Activated naive CD8-positive, alpha-beta T cell treated with anti-CD3 and anti-CD28 coated beads, Interleukin-2, amount 50 U/mL, for 24 hours (primary cell): ENCODE measurements at regions not wholly inside any gene's neighbourhood (a gene's known extent, or its start where the extent isn't known, plus 50 kb on each side); places are given as distances from the start of the nearest gene placed in this dataset.

Experiments used
- ATAC-seq: fragments of 150-1000 bp; cut with Tn5 transposase; one replicate; pipeline ENCODE4 v1.10.0; 2021
- DNase-seq: peaks from one replicate; pipeline ENCODE4 v3.0.0; 2021
- H3K27ac Mint-ChIP-seq: one replicate; pipeline ENCODE4 v1.8.0; 2021; ENCODE audit warnings: mild to moderate bottlenecking, mixed read lengths
- H3K27me3 Mint-ChIP-seq: one replicate; pipeline ENCODE4 v1.8.0; 2021; ENCODE audit warnings: mixed read lengths
- H3K36me3 Mint-ChIP-seq: one replicate; pipeline ENCODE4 v1.8.0; 2021; ENCODE audit warnings: low read depth, mixed read lengths
- H3K4me1 Mint-ChIP-seq: one replicate; pipeline ENCODE4 v1.8.0; 2021; ENCODE audit warnings: mixed read lengths
- H3K4me3 Mint-ChIP-seq: one replicate; pipeline ENCODE4 v1.8.0; 2021; ENCODE audit warnings: mild to moderate bottlenecking, moderate library complexity, mixed read lengths
- H3K9me3 Mint-ChIP-seq: one replicate; pipeline ENCODE4 v1.8.0; 2021; ENCODE audit warnings: mixed read lengths

- no peaks in the 10 kb centered on the region for H3K27me3 Mint-ChIP-seq
- H3K27ac Mint-ChIP-seq, result no peak overlapping the region
- no peak for ATAC-seq
- no peak overlapping the region for H3K4me3 Mint-ChIP-seq
- H3K36me3 Mint-ChIP-seq, result no peaks in the 10 kb centered on the region
- H3K4me1 Mint-ChIP-seq, result peaks cover 40% of the 10 kb centered on the region
- DNase-seq, result no peak
- H3K9me3 Mint-ChIP-seq, result no peaks in the 10 kb centered on the region
Measured at GRCh38 chr2:136393514-136393913, 275.6 kb upstream of the CXCR4 start.

- Mint-ChIP-seq H3K27me3 (no peaks in the 10 kb centered on the region), H3K4me1 (peaks cover 40% of the 10 kb centered on the region), H3K36me3 (no peaks in the 10 kb centered on the region), H3K4me3 (no peak overlapping the region), H3K9me3 (no peaks in the 10 kb centered on the region), H3K27ac (no peak overlapping the region)
- no peak for DNase-seq
- ATAC-seq, result no peak
Measured at GRCh38 chr2:136392897-136393505, 275.1 kb upstream of the CXCR4 start.

DNA sequence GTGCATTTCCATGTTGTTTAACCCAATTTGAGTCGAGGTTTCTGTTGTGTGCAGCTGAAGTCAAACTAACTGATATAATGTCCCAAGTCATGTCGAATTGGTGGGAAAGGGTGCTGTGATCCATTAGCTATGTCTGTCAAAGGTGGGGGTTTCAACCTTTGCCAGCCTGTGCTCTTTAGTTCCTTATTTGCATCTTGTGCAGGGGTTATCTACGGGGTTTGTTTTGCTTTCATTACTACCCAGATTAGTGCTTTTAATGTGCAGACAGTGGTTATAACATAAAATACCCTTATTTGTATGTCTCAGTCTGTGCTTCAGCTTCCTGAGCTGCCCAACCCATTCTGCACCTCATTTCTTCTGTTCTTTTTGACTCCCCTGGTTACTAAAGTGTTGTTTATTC, 271.9 kb upstream of the CXCR4 start:
- no peak for DNase-seq

GRCh38 chr2:136386046-136386445, 268.1 kb upstream of the CXCR4 start:
- H3K4me1 Mint-ChIP-seq, result peaks cover 44% of the 10 kb centered on the region
- no peaks in the 10 kb centered on the region for H3K36me3 Mint-ChIP-seq
- no peak overlapping the region for H3K4me3 Mint-ChIP-seq
- H3K9me3 Mint-ChIP-seq, result no peaks in the 10 kb centered on the region
- ATAC-seq (no peak), DNase-seq (no peak)
- no peak overlapping the region for H3K27ac Mint-ChIP-seq
- H3K27me3 Mint-ChIP-seq, result no peaks in the 10 kb centered on the region

More for the DNA sequence above, 271.9 kb upstream of the CXCR4 start:
- no peak for ATAC-seq
- Mint-ChIP-seq H3K27ac (no peak overlapping the region), H3K36me3 (no peaks in the 10 kb centered on the region), H3K27me3 (no peaks in the 10 kb centered on the region), H3K9me3 (no peaks in the 10 kb centered on the region), H3K4me3 (no peak overlapping the region), H3K4me1 (peaks cover 28% of the 10 kb centered on the region)

DNA sequence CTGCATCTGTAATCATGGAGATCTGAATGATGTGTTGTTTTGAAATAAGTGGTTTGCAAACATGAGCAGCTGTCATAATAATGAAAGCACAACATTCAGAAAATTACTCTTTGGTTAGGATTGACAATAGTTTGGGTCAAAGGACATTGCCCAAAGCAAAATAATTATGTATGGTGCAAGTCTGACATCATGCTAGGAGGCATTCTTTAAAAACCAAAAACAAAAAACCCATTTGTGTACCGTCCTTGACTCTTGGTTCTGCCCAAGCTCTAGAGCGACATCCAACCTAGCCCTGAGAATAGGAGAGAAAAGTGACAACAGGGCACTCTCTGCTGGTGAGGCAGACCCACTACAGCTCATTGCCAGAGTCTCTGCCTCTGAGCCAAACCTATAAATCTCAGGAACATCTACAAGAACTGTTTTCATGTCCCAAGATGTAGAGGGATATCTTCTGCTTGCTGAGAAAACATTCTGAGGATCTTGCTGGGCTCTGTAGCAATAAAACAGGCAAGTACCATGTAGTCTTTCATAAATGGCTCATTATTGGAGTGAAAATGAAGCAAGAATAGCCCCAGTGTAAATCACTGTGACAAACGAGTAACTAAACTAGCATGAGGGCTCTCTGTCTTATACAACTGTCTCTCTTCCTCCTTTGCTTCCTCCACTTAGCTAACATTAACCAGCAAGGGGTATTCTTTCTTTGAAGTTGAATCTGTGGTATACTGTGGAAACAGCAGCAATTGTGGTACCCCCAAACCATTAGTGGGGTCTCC, 266.8 kb upstream of the CXCR4 start:
- ATAC-seq (peak; percentile 44), DNase-seq (peak; percentile 36)
- Mint-ChIP-seq H3K4me3 (no peak overlapping the region), H3K27ac (no peak overlapping the region), H3K9me3 (no peaks in the 10 kb centered on the region), H3K27me3 (no peaks in the 10 kb centered on the region), H3K4me1 (peaks cover 44% of the 10 kb centered on the region), H3K36me3 (no peaks in the 10 kb centered on the region)

- Mint-ChIP-seq H3K27me3 (no peaks in the 10 kb centered on the region), H3K27ac (peak overlapping the region; percentile 84), H3K9me3 (no peaks in the 10 kb centered on the region), H3K4me1 (peaks cover 51% of the 10 kb centered on the region), H3K4me3 (peak overlapping the region; percentile 35), H3K36me3 (no peaks in the 10 kb centered on the region)
- no peak for DNase-seq
- ATAC-seq, result no peak
Measured at GRCh38 chr2:136383167-136383566, 265.2 kb upstream of the CXCR4 start.

DNA sequence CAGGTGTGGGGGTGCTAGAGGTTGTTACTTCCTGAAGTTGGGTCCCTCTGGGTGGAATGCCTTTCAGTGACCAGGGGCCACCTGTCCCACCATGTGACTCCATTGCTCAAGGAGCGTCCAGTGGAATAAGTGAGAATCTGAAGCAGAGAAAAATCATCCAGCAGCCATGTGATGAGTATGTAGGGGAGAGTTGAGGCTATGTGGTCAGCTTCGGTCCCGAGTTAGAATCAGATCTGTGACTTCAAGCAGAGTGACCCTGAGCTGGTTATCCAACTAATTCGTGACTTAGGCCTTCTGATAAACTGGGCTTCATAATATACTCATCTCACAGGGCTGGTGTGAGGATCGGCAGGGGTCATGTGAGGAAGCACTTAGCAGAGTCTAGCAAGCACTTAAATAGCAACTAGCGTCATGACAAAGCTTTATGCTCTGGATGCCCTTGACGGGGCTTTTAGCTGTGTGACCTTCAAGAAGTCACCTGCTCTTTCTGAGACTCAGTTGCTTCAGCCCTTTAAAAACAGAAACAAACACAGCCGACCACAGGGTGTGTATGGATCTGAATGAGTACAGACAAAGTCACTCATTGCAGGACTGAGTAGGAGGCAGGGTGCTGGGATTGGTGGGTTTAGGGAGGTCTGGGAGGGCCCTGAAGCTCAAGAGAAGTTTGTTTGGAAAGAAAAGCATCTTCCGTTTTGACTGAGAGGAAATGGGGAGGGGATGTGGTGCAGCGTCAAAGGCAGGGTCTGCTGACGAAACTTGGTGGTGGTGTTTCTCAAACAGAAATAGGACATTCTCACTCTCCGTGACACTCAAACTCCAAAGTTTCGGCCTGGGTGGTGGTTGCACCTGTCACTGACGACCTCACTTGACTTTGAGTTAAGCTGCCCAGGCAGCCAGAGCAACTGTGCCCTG, 264.0 kb upstream of the CXCR4 start:
- H3K9me3 Mint-ChIP-seq, result no peaks in the 10 kb centered on the region
- H3K27me3 Mint-ChIP-seq, result no peaks in the 10 kb centered on the region
- peak overlapping the region; percentile 35 for H3K4me3 Mint-ChIP-seq
- peaks cover 63% of the 10 kb centered on the region for H3K4me1 Mint-ChIP-seq
- ATAC-seq (peak; percentile 94), DNase-seq (peak; percentile 71)
- H3K36me3 Mint-ChIP-seq, result no peaks in the 10 kb centered on the region
- H3K27ac Mint-ChIP-seq, result peak overlapping the region; percentile 84

DNA sequence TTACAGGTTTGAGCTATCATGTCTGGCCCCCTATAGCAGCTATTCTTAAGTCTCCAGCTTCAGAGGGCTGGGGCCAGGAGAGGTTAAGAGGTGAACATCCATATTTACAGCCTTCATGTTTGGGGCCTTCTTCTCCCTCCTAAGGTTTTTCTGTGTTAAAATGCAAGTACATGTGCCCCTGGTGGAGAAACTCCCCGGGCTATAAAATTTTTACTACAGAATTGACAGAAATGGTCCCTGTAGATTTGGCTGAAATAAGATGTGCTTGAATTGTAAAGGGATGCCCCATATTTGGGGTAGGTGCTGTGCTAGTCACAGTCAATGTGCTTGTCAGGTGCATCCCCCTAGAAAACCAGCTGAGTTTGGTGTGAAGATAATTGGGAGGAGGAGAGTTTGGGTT, 263.3 kb upstream of the CXCR4 start:
- H3K27me3 Mint-ChIP-seq, result no peaks in the 10 kb centered on the region
- DNase-seq (no peak), ATAC-seq (no peak)
- H3K9me3 Mint-ChIP-seq, result no peaks in the 10 kb centered on the region
- peaks cover 71% of the 10 kb centered on the region for H3K4me1 Mint-ChIP-seq
- peak overlapping the region; percentile 84 for H3K27ac Mint-ChIP-seq
- no peaks in the 10 kb centered on the region for H3K36me3 Mint-ChIP-seq
- peak overlapping the region; percentile 35 for H3K4me3 Mint-ChIP-seq

DNA sequence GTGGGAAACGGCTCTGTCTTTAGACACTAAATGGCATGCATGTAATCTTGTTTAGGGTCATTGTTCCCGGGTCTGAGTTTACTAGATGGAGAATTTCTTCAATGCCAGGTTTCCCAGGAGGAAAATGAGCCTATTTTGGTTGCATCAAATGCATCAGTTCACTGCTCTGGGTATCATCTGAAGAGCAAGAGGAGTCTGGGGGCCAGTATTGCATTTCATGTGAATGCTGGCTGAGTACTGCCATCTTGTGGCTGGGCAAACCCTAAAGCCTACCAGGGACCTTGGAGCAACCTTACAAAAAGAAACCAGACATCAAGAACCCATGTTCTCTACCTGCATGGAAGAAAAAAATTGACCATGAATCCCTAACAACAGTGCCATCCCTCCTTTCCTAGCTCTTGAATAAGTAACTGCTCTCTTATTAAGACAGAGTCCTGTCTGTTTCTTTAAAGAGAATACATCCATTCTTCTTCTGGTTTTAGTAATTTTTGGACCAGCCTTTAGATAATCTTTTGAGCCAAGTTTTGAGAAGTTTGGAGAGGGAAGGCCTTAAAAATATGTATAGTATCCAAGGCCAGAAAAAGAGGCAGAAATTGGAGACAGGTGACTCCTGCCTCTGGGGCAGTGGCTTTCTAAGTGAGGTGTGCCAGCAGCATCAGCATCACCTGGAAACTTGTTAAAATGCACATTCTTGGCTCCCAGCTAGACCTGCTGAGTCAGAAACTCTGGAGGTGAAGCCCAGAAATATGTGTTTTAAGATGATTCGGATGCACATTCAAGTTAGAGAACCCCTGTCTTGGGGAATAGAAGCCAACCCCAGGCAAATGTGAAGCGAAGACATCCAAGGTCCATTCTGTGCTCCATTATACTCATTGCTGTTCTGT, 261.0 kb upstream of the CXCR4 start:
- peaks cover 6% of the 10 kb centered on the region for H3K9me3 Mint-ChIP-seq
- H3K27ac Mint-ChIP-seq, result no peak overlapping the region
- no peaks in the 10 kb centered on the region for H3K36me3 Mint-ChIP-seq
- H3K4me1 Mint-ChIP-seq, result peaks cover 83% of the 10 kb centered on the region
- DNase-seq (peak; percentile 74), ATAC-seq (no peak)
- H3K4me3 Mint-ChIP-seq, result no peak overlapping the region
- H3K27me3 Mint-ChIP-seq, result no peaks in the 10 kb centered on the region

GRCh38 chr2:136377423-136378382, 259.8 kb upstream of the CXCR4 start:
- Mint-ChIP-seq H3K27ac (peak overlapping the region; percentile 87), H3K9me3 (peaks cover 6% of the 10 kb centered on the region), H3K36me3 (no peaks in the 10 kb centered on the region), H3K27me3 (no peaks in the 10 kb centered on the region), H3K4me1 (peaks cover 70% of the 10 kb centered on the region), H3K4me3 (no peak overlapping the region)
- DNase-seq (no peak), ATAC-seq (no peak)

GRCh38 chr2:136376798-136377211, 258.9 kb upstream of the CXCR4 start:
- peak overlapping the region; percentile 39 for H3K4me3 Mint-ChIP-seq
- H3K27me3 Mint-ChIP-seq, result no peaks in the 10 kb centered on the region
- peak overlapping the region; percentile 87 for H3K27ac Mint-ChIP-seq
- no peak for DNase-seq
- no peaks in the 10 kb centered on the region for H3K36me3 Mint-ChIP-seq
- peak; percentile 31 for ATAC-seq
- peaks cover 6% of the 10 kb centered on the region for H3K9me3 Mint-ChIP-seq
- peaks cover 61% of the 10 kb centered on the region for H3K4me1 Mint-ChIP-seq

DNA sequence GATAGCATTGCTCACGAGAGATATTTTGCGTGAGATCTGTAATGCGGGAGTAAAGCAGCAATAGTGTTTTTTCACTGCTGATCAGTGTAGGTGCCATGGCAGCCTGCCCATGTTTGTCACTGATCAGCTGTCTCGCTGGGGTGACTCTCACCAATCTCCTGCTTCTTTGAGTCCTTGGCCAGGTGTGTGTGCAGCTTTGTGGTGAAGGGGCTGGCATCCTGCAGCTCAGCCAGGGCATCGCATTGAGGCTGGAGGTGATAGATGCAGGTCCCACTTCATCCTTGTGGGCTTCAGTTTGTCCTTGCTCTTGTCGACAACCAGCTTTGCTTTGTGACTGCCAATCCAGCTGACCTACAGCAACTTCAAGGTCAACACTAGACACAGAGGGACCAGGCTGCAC, 258.3 kb upstream of the CXCR4 start:
- Mint-ChIP-seq H3K4me3 (peak overlapping the region; percentile 39), H3K36me3 (no peaks in the 10 kb centered on the region), H3K4me1 (peaks cover 55% of the 10 kb centered on the region), H3K9me3 (peaks cover 6% of the 10 kb centered on the region), H3K27ac (peak overlapping the region; percentile 87), H3K27me3 (no peaks in the 10 kb centered on the region)
- ATAC-seq (no peak), DNase-seq (no peak)
